OCI-LY7 (cell line): ENCODE measurements at regions not wholly inside any gene's neighbourhood (a gene's known extent, or its start where the extent isn't known, plus 50 kb on each side); places are given as distances from the start of the nearest gene placed in this dataset.

ENCODE experiments used
- EZH2phosphoT487 ChIP-seq: fragments of 200-600 bp; sonication (generic); IDR thresholded peaks from 2 replicates; pipeline ENCODE4 v1.6.1; 2018; ENCODE audit warnings: low read depth, borderline replicate concordance, mild to moderate bottlenecking, mixed run types, antibody characterized with exemption, low read length, moderate library complexity, mixed read lengths
- TF ChIP-seq, protein P1 (sequence below): fragments of 200-600 bp; sonication (generic); conservative IDR thresholded peaks from 2 replicates; pipeline ENCODE4 v1.5.1; 2014; ENCODE audit warnings: mild to moderate bottlenecking, antibody characterized with exemption, low read length, moderate library complexity, mixed read lengths

DNA sequence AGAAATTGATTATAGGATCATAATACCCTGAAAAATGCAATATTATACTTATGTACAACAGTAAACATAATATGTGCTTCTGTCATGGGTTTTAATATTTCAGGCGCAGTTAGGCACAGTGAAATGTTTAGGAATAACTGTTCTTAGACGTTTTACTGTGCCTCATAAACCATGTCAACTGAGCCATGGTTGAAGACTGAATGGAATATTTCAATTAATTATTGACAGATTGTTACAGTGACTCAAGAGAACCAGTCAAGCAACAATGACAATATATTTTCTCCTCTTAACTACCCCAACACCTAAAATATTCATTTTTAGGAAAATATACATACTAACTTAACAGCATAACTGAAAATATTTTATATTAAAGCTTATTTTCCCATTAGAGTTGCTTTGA, 852.7 kb upstream of the FRG1 start:
- TF ChIP-seq, protein P1, sequence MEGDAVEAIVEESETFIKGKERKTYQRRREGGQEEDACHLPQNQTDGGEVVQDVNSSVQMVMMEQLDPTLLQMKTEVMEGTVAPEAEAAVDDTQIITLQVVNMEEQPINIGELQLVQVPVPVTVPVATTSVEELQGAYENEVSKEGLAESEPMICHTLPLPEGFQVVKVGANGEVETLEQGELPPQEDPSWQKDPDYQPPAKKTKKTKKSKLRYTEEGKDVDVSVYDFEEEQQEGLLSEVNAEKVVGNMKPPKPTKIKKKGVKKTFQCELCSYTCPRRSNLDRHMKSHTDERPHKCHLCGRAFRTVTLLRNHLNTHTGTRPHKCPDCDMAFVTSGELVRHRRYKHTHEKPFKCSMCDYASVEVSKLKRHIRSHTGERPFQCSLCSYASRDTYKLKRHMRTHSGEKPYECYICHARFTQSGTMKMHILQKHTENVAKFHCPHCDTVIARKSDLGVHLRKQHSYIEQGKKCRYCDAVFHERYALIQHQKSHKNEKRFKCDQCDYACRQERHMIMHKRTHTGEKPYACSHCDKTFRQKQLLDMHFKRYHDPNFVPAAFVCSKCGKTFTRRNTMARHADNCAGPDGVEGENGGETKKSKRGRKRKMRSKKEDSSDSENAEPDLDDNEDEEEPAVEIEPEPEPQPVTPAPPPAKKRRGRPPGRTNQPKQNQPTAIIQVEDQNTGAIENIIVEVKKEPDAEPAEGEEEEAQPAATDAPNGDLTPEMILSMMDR, result no peak
- no peak for TF ChIP-seq EZH2phosphoT487
